HUDEP-2 (cell line): ENCODE measurements at regions not wholly inside any gene's neighbourhood (a gene's known extent, or its start where the extent isn't known, plus 50 kb on each side); places are given as distances from the start of the nearest gene placed in this dataset.

ENCODE experiments used
- DNase-seq, 76 experiments: peaks; one replicate each; lab custom pipeline; 2025; ENCODE audit not compliant: unreplicated experiment in 76 of 76; lab: John Stamatoyannopoulos, UW

- no peak for DNase-seq
These were observed 173.7 kb upstream of the LEF1 start for GRCh38 chr4:108342325-108342970.

GRCh38 chr4:108337923-108338322 lies 169.2 kb upstream of the LEF1 start:
- no peak for DNase-seq

DNA sequence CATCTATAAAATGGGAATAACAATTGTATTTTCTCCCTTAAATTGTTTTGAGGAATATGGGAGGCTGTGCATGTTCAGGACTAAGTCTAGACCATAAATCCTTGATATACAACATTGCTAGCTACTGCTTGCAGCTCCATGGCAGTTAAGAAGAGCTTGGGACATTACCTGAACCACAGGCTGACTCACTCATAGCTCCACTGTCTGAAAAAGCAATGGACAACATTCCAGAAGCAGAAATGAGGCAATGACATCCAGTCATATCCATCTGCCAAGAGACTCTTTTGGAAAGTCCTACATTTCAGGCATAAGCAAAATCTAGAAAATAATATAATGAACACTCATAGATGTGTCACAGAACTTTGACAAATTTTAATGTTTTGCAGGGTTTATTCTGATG lies 167.3 kb upstream of the LEF1 start:
- DNase-seq: no peak

DNA sequence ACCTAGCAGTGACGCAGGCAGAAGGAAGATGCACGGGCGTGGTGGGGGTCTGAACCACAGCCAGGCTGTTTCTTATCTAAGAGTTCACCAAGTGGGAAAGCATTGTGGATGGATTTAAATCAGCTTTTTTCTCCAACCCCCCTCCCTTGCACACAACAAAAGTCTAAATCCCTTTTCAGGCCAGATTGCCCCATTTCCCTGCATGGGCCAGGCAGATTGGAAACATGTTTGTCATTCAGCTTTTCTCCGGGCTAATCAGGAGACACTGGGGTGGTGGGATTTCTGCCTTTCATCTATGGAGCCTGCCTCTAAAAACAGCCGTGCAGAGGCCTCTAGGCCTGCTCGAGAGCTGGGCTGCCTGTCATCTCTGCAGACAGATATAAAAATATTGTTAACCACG lies 166.3 kb upstream of the LEF1 start:
- no peak for DNase-seq

- no peak for DNase-seq
These were observed 165.3 kb upstream of the LEF1 start for GRCh38 chr4:108334031-108334430.

GRCh38 chr4:108333353-108333942 lies 164.7 kb upstream of the LEF1 start:
- DNase-seq: no peak

GRCh38 chr4:108331905-108332632 lies 163.3 kb upstream of the LEF1 start:
- no peak for DNase-seq

- no peak for DNase-seq
These were observed 159.6 kb upstream of the LEF1 start for GRCh38 chr4:108328383-108328732.

GRCh38 chr4:108327642-108328382 lies 159.1 kb upstream of the LEF1 start:
- no peak for DNase-seq

GRCh38 chr4:108325561-108325960 lies 156.8 kb upstream of the LEF1 start:
- no peak for DNase-seq

DNA sequence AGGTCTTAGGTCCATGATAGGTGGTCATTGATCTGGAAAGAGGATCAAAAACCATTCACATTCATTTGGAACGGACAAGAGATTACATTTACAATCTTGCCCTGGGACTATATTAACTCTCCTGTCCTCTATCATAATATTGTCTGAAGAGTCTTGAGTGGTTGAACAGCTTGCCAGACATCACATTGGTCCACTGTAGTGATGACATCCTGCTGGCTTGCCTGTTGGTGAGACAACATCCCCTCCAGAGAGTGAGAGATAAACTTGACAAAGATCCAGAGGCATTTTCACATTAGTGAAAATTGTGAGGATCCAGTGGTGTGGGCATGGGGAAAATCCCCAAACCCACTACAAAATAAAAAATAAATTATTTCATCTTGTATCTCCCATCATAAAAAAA lies 155.7 kb upstream of the LEF1 start:
- no peak for DNase-seq

GRCh38 chr4:108322497-108322896 lies 153.8 kb upstream of the LEF1 start:
- no peak for DNase-seq

DNA sequence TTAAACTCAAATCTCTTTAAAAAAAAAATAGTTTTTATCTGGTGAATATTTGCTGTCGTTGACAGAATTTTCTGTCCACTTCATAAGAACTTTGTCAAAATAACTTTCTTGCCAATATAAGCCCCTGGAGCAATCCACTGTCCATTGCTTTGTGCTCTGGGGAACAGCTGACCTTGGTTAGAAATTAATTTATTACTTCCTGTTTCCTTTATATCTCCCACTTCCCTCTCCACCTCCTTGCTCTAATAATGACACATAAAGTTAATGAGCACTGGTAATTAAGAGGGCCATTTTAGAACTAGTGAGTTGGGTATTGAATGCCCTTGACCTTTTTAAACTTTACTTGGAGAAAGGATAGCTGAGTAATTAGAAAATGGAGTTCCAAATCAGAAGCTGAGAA lies 151.3 kb upstream of the LEF1 start:
- no peak for DNase-seq

DNA sequence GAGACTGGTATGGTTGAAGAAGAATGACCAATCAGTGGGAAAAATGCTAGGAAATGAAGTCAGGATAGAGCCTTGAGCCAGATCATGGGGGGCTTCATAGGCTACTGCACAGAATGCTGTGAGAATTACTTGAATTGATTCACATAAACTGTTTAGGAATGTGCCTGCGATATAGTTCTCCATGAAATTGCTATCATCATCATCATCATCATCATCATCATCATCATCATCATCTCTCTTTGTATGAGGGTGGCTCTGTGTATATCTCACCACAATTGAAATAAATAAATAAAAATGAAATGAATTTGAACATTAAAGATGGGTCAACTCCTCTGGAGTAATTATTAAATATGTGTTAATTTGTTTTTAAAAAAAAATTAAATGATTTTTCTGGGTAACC lies 148.6 kb upstream of the LEF1 start:
- DNase-seq: no peak

DNA sequence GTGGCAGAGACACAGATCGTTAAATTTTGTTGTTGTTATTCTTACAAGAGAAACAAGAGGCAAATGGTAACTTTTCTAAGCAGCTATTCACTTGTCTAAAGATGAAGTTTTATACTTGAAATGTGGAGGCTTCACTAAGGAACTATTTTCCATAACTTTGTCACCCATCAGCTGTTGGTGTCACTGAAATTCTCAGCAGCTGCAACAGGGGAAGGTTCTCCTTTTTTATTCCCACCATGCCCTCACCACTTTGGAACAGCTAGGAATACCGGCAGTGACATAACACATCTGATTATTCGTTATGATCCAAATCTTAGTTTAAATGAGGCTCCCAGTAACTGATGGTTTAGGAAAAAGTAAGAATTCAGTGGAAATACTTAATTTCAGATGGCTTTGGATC lies 147.0 kb upstream of the LEF1 start:
- no peak for DNase-seq

DNA sequence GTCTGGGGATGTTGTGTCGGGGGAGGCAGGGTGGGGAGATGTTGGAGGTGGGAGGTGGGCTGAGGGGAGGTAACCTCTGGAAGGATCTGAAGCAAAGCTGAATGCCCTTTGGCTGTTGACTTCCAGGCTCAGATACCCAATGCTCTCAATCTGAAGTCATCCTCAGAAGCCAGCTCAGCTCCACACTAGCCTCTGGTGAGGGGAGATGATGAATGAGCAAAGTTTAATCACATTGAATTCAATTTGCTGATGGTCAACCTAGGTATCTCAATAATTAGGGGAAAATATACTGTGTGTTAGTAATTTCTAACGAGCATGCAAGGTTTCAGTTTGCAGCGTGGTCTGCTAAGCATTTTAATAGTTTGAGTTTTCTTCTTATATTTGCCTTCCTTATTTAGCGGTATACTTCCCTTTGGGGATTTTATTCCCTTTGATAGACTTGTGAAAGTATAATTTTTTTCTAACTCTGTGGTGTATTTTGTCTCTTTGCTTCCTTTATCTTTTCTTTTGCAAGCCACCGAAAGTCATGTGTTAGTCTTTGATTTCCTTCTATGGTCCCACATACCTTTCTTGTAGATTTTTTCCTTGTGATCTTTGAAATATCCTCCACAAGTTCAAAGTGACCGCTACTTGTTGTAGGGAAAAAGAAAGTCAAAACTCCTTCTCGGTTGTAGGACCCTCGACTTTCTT lies 146.3 kb upstream of the LEF1 start:
- DNase-seq: no peak

DNA sequence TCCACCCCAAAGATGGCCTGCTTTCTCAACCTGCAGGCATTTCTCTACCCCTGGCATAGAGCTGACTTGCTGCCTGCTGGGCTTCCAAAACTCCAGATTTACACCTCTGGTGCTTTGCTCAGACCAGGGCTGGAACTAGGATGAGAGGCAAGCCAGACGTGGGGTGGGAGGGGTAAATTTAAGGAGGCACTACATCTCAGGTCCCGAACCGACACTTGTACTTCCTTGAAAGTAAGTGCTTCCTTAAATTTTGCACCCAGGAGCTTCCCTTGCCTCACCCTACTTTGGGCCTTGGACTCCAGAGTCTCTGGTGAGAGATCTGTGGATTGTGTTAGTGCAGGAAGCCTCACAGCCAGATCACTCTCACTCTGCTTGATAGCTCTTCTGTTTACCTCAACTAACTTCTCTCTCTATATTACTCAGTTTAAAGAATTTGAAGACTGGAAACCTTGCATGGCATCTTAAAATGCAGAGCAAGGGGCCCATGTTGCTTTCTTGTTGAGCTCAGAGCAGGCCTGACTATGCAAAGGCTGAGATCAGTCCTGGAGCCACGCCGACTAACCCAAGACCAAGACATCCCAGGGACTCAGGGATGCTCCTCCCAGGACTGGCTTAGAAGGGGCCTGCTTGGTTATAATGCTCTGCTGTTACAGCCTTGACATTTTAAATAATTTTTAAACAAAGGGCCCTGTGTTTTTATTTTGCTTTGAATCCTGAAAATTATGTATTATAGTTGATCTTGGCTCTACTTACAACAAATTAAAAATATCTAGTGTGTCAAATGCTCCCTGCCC lies 145.0 kb upstream of the LEF1 start:
- no peak for DNase-seq

GRCh38 chr4:108311313-108311712 lies 142.6 kb upstream of the LEF1 start:
- no peak for DNase-seq

DNA sequence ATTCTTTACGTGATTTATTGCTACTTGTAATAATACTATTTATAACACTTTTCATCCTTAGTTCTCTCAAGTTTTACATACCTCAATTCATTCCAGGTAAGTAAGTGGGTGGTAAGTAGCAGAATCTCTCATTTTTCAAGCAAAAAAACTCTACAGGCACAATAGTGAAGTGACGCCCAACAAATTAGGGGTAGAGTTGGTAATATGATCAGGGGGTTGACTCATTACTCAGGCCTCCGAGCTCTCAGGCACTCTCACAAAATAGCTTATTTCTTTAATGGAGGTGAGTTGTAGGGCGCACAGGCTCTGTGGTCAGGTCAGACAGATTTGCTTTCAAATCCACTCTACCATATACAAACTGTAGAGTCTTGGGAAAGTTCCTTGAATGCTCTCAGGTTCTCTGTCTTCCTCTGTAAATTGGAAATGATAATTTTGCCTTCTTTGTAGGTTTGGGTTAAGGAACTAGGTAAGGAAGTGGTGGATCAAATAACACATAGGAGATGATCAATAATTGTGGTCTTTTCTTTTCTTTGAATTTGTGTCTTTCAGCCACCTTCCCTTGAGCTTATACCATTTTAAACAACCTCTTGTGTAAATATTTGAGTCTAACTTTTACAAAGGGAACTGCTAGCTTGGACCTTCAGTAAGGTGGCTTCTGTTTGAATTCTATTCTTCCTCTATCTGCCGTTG lies 134.9 kb upstream of the LEF1 start:
- DNase-seq: no peak
